HG02973 (cell line): ENCODE measurements at regions not wholly inside any gene's neighbourhood (a gene's known extent, or its start where the extent isn't known, plus 50 kb on each side); places are given as distances from the start of the nearest gene placed in this dataset.
"Not testable (repeated sequence)": the region's sequence is repeated elsewhere in the genome, so short reads cannot be mapped to it uniquely, and the experiment has no call there.

ENCODE experiments used
- ATAC-seq: cut with Tn5 transposase; IDR thresholded peaks from one replicate; pipeline ENCODE4 v1.9.1; 2021; ENCODE audit warnings: moderate library complexity; ENCODE audit not compliant: unreplicated experiment

- ATAC-seq, result no peak
These were observed 53.5 kb downstream of the PAGE2 start for GRCh38 chrX:55142206-55142918.

- ATAC-seq, result no peak
These were observed 54.1 kb downstream of the PAGE2 start for GRCh38 chrX:55142919-55143310.

- ATAC-seq, result no peak
These were observed 54.8 kb downstream of the PAGE2 start for GRCh38 chrX:55143621-55144020.

GRCh38 chrX:55144697-55145096 lies 55.9 kb downstream of the PAGE2 start:
- no peak for ATAC-seq

GRCh38 chrX:55149242-55149641 lies 60.4 kb downstream of the PAGE2 start:
- no peak for ATAC-seq

GRCh38 chrX:55151199-55151598 lies 62.4 kb downstream of the PAGE2 start:
- no peak for ATAC-seq

GRCh38 chrX:55159551-55159950 lies 60.6 kb upstream of the PAGE5 start:
- no peak for ATAC-seq

GRCh38 chrX:55160685-55161552 lies 59.2 kb upstream of the PAGE5 start:
- ATAC-seq, result peak; percentile 92

- ATAC-seq, result no peak
These were observed 58.6 kb upstream of the PAGE5 start for GRCh38 chrX:55161581-55161980.

- ATAC-seq, result no peak
These were observed 57.0 kb upstream of the PAGE5 start for GRCh38 chrX:55163171-55163570.

- ATAC-seq, result not testable (repeated sequence)
These were observed 55.1 kb upstream of the PAGE5 start for GRCh38 chrX:55165026-55165425.

- ATAC-seq, result no peak
These were observed 52.9 kb upstream of the PAGE5 start for GRCh38 chrX:55167124-55167803.

- no peak for ATAC-seq
These were observed 52.2 kb upstream of the PAGE5 start for GRCh38 chrX:55167901-55168300.

GRCh38 chrX:55169782-55170181 lies 50.4 kb upstream of the PAGE5 start:
- no peak for ATAC-seq
